RWPE2 (cell line): ENCODE measurements at regions not wholly inside any gene's neighbourhood (a gene's known extent, or its start where the extent isn't known, plus 50 kb on each side); places are given as distances from the start of the nearest gene placed in this dataset.

Experiments used
- ATAC-seq: fragments of 200-7000 bp; cut with Tn5 transposase; 3 replicates; pipeline ENCODE4 v1.9.1; 2021; ENCODE audit warnings: low read depth
- DNase-seq: peaks from one replicate; pipeline ENCODE4 v3.0.0-alpha.2; 2020; ENCODE audit warnings: low spot score
- H3K27ac ChIP-seq: fragments of 450-650 bp; 2 replicates; pipeline ENCODE4 v1.5.1; 2017; ENCODE audit warnings: mild to moderate bottlenecking; ENCODE audit not compliant: poor library complexity, severe bottlenecking
- H3K27me3 ChIP-seq: fragments of 250-450 bp; sonication (Bioruptor Pico); 2 replicates; pipeline ENCODE4 v1.5.1; 2021; ENCODE audit warnings: mild to moderate bottlenecking, moderate library complexity; ENCODE audit not compliant: insufficient read depth, poor library complexity, severe bottlenecking
- H3K36me3 ChIP-seq: fragments of 250-450 bp; sonication (Bioruptor Pico); 2 replicates; pipeline ENCODE4 v1.5.1; 2020; ENCODE audit warnings: low read depth, mild to moderate bottlenecking, moderate library complexity
- H3K4me1 ChIP-seq: fragments of 250-450 bp; sonication (Bioruptor Pico); 2 replicates; pipeline ENCODE4 v1.5.1; 2021; ENCODE audit warnings: mild to moderate bottlenecking, moderate library complexity; ENCODE audit not compliant: insufficient read depth, poor library complexity, severe bottlenecking
- H3K4me3 ChIP-seq: fragments of 250-450 bp; sonication (Bioruptor Pico); 2 replicates; pipeline ENCODE4 v1.5.1; 2021; ENCODE audit warnings: mild to moderate bottlenecking, moderate library complexity; ENCODE audit not compliant: severe bottlenecking
- H3K9me3 ChIP-seq: fragments of 250-450 bp; sonication (Bioruptor Pico); 2 replicates; pipeline ENCODE4 v1.5.1; 2021; ENCODE audit warnings: mild to moderate bottlenecking, moderate library complexity; ENCODE audit not compliant: severe bottlenecking
- CTCF ChIP-seq: fragments of 450-650 bp; IDR thresholded peaks from one replicate; pipeline ENCODE4 v1.5.1; 2017; ENCODE audit warnings: mild to moderate bottlenecking, moderate library complexity; ENCODE audit not compliant: poor library complexity, severe bottlenecking

- peaks cover 3% of the 10 kb centered on the region for H3K9me3 ChIP-seq
- peaks cover 13% of the 10 kb centered on the region for H3K4me1 ChIP-seq
- DNase-seq (no peak), ATAC-seq (peak; percentile 93)
- no peak overlapping the region for H3K4me3 ChIP-seq
- no peak for TF ChIP-seq CTCF
- no peaks in the 10 kb centered on the region for H3K27me3 ChIP-seq
- H3K27ac ChIP-seq = peak overlapping the region; percentile 37
- H3K36me3 ChIP-seq = no peaks in the 10 kb centered on the region
Measured at GRCh38 chr13:68078469-68078868, 848.3 kb upstream of the PCDH9 start.

GRCh38 chr13:68076046-68076445, 845.9 kb upstream of the PCDH9 start:
- DNase-seq = no peak
- no peak overlapping the region for H3K27ac ChIP-seq
- peaks cover 3% of the 10 kb centered on the region for H3K9me3 ChIP-seq
- no peaks in the 10 kb centered on the region for H3K27me3 ChIP-seq
- H3K4me3 ChIP-seq = no peak overlapping the region
- no peaks in the 10 kb centered on the region for H3K36me3 ChIP-seq
- TF ChIP-seq CTCF = no peak
- no peak for ATAC-seq
- peaks cover 13% of the 10 kb centered on the region for H3K4me1 ChIP-seq

GRCh38 chr13:68066879-68067513, 836.9 kb upstream of the PCDH9 start:
- H3K27ac ChIP-seq = no peak overlapping the region

GRCh38 chr13:68064001-68064770, 834.0 kb upstream of the PCDH9 start:
- H3K4me3 ChIP-seq = no peak overlapping the region
- H3K36me3 ChIP-seq = no peaks in the 10 kb centered on the region
- no peak; the same call in 2 of the 3 replicates for ATAC-seq
- no peak overlapping the region for H3K27ac ChIP-seq
- TF ChIP-seq CTCF = no peak
- DNase-seq = no peak
- no peaks in the 10 kb centered on the region for H3K27me3 ChIP-seq
- no peaks in the 10 kb centered on the region for H3K9me3 ChIP-seq
- no peaks in the 10 kb centered on the region for H3K4me1 ChIP-seq

More at GRCh38 chr13:68066879-68067513, 836.9 kb upstream of the PCDH9 start:
- H3K27me3 ChIP-seq = no peaks in the 10 kb centered on the region
- DNase-seq (no peak), ATAC-seq (no peak; the same call in 2 of the 3 replicates)
- no peak for TF ChIP-seq CTCF
- no peaks in the 10 kb centered on the region for H3K9me3 ChIP-seq
- no peak overlapping the region for H3K4me3 ChIP-seq
- no peaks in the 10 kb centered on the region for H3K4me1 ChIP-seq
- no peaks in the 10 kb centered on the region for H3K36me3 ChIP-seq

- no peaks in the 10 kb centered on the region for H3K4me1 ChIP-seq
- no peaks in the 10 kb centered on the region for H3K27me3 ChIP-seq
- no peaks in the 10 kb centered on the region for H3K36me3 ChIP-seq
- H3K4me3 ChIP-seq = no peak overlapping the region
- no peak for DNase-seq
- no peak for ATAC-seq
- no peak for TF ChIP-seq CTCF
- no peak overlapping the region for H3K27ac ChIP-seq
- no peaks in the 10 kb centered on the region for H3K9me3 ChIP-seq
Measured at GRCh38 chr13:68063181-68063580, 833.0 kb upstream of the PCDH9 start.
